Nephron (organoid): ENCODE measurements at regions not wholly inside any gene's neighbourhood (a gene's known extent, or its start where the extent isn't known, plus 50 kb on each side); places are given as distances from the start of the nearest gene placed in this dataset.

Experiments used
- H3K27ac Mint-ChIP-seq, 3 experiments: 2 replicates each; pipeline ENCODE4 v1.8.0; 2020; ENCODE audit warnings: mixed read lengths in 3 of 3, mild to moderate bottlenecking in 2 of 3, moderate library complexity in 1 of 3
- H3K27me3 Mint-ChIP-seq: 2 replicates; pipeline ENCODE4 v1.8.0; 2021; ENCODE audit warnings: low read depth, mild to moderate bottlenecking, moderate library complexity, mixed read lengths
- H3K36me3 Mint-ChIP-seq: 2 replicates; pipeline ENCODE4 v1.8.0; 2020; ENCODE audit warnings: low read depth, mixed read lengths
- H3K4me1 Mint-ChIP-seq: 2 replicates; pipeline ENCODE4 v1.8.0; 2020; ENCODE audit warnings: mixed read lengths
- H3K4me3 Mint-ChIP-seq, 3 experiments: 2 replicates each; pipeline ENCODE4 v1.8.0; 2020; ENCODE audit warnings: mild to moderate bottlenecking in 3 of 3, mixed read lengths in 3 of 3, moderate library complexity in 2 of 3
- H3K9me3 Mint-ChIP-seq: 2 replicates; pipeline ENCODE4 v1.8.0; 2020; ENCODE audit warnings: mixed read lengths
- TF ChIP-seq, protein P1 (sequence below), 3 experiments: fragments of 200-600 bp; sonication (generic); IDR thresholded peaks; one replicate each; pipeline ENCODE4 v1.5.0; 2021; ENCODE audit warnings: antibody characterized with exemption in 3 of 3; ENCODE audit not compliant: unreplicated experiment in 3 of 3

DNA sequence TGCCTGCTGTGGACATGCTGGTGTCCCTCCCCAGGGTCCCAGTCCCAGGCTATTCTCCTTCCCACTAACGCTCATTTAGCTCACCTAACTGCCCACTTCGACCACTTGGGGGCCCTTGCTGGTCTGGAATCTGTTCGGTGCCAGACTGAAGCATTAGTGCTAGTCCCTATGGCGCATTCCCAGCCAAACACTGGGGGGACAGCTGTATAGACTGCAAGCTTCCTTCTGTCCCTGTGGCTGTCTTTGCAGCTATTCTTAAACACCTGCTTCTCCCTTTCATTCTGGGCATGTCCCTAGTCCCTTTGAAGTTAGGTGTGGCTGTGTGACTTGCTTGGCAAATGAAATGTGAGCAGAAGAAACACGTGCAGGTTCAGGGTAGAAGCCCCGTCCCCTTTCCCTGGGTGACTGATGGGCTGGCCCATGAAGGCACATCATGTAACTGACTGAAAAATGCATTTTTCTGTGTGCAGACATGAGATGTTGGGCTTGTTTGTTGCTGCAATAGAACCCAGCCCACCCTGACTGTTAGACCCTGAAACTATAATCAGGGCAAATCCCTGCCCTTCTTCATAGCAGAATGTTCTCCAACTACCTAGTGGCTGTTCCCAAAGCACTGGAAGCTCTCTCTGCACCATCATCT, 134.4 kb downstream of the BARX1 start:
- TF ChIP-seq, protein P1, sequence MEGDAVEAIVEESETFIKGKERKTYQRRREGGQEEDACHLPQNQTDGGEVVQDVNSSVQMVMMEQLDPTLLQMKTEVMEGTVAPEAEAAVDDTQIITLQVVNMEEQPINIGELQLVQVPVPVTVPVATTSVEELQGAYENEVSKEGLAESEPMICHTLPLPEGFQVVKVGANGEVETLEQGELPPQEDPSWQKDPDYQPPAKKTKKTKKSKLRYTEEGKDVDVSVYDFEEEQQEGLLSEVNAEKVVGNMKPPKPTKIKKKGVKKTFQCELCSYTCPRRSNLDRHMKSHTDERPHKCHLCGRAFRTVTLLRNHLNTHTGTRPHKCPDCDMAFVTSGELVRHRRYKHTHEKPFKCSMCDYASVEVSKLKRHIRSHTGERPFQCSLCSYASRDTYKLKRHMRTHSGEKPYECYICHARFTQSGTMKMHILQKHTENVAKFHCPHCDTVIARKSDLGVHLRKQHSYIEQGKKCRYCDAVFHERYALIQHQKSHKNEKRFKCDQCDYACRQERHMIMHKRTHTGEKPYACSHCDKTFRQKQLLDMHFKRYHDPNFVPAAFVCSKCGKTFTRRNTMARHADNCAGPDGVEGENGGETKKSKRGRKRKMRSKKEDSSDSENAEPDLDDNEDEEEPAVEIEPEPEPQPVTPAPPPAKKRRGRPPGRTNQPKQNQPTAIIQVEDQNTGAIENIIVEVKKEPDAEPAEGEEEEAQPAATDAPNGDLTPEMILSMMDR (IDR thresholded peaks at IDR 0.05; ENCODE audit: unreplicated experiment in 3 of 3) = no peak
- Mint-ChIP-seq H3K27me3 (peaks cover 55% of the 10 kb centered on the region), H3K4me3 (no peak overlapping the region), H3K4me1 (peaks cover 6% of the 10 kb centered on the region), H3K9me3 (peaks cover 9% of the 10 kb centered on the region), H3K36me3 (no peaks in the 10 kb centered on the region), H3K27ac (no peak overlapping the region)

DNA sequence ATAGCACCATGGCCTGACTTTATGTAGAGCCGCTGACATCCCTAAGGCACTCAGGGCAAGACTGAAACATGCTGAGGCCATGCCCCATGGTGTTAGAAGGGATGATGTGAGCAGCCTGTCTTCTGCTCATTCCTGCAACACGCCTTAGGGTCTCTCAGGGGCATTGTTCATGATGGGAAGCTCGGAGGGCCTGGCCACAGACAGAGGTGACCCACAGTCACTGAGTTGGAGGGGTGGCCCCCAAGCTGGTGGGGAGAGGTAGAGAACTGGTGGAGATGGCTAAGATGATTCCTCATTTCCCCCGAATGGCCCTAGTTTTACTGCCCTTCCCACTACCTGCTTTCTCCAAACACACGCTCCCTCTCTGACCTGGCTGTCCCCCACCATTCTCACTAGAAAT, 135.2 kb downstream of the BARX1 start:
- Mint-ChIP-seq H3K4me1 (peaks cover 6% of the 10 kb centered on the region), H3K36me3 (no peaks in the 10 kb centered on the region), H3K4me3 (no peak overlapping the region), H3K9me3 (peaks cover 9% of the 10 kb centered on the region), H3K27ac (no peak overlapping the region), H3K27me3 (peaks cover 63% of the 10 kb centered on the region)
- TF ChIP-seq, protein P1 (IDR thresholded peaks at IDR 0.05; ENCODE audit: unreplicated experiment in 3 of 3) = no peak

DNA sequence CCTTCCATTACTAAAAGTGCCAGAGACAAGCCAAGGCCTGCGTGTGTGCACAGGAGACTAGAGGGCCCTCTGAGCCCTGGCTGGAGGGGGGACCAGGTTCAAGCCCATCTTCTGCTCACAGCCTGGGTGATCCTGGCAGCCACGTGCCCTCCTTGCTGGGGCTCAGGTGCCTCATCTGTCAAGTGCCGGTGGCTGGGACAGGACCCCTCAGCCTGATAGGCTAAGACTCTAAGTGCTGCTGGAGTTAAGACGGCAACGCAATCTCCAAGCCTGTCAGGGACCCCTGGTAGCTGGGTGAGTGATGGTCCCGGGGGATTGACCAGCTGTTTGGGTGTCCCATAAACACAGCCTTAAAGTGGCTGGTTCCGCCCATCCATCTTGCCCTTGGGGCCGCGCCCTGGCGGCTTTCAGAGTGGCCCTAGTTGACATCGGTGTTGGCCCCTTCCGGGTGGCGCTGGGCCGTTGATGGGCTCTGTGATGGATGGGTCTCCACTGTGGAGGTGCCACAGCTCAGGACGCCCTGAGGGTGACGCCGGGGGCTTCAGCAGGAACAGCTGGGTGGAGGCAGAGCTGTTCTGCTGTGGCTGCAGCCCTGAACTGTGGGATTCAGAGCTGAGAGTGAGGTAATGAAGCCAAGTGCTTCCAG, 136.2 kb downstream of the BARX1 start:
- Mint-ChIP-seq H3K9me3 (peaks cover 9% of the 10 kb centered on the region), H3K27me3 (peaks cover 72% of the 10 kb centered on the region), H3K36me3 (no peaks in the 10 kb centered on the region), H3K27ac (no peak overlapping the region), H3K4me1 (peaks cover 14% of the 10 kb centered on the region), H3K4me3 (no peak overlapping the region)
- TF ChIP-seq, protein P1 (IDR thresholded peaks at IDR 0.05; ENCODE audit: unreplicated experiment in 3 of 3) = no peak

DNA sequence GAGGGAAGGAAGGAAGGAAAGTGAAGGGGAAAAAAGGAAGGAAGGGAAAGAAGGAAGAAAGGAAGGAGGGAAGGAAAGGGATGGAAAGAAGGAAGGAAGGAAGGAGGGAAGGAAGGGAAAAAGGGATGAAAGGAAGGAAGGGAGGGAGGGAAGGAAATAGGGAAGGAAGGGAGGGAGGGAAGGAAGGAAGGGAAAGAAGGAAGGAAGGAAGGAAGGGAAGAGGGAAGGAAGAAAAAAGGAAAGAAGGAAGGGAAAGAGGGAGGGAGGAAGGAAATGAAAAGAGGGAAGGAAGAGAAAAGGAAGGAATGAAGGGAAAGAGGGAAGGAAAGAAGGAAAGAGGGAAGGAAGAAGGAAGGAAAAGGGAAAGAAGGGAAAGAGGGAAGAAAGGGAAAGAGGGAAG, 136.9 kb downstream of the BARX1 start:
- no peak overlapping the region for H3K4me3 Mint-ChIP-seq
- no peak overlapping the region for H3K27ac Mint-ChIP-seq
- TF ChIP-seq, protein P1 (IDR thresholded peaks at IDR 0.05; ENCODE audit: unreplicated experiment in 3 of 3) = no peak
- H3K36me3 Mint-ChIP-seq = no peaks in the 10 kb centered on the region
- peaks cover 78% of the 10 kb centered on the region for H3K27me3 Mint-ChIP-seq
- peaks cover 15% of the 10 kb centered on the region for H3K4me1 Mint-ChIP-seq
- H3K9me3 Mint-ChIP-seq = peaks cover 9% of the 10 kb centered on the region

DNA sequence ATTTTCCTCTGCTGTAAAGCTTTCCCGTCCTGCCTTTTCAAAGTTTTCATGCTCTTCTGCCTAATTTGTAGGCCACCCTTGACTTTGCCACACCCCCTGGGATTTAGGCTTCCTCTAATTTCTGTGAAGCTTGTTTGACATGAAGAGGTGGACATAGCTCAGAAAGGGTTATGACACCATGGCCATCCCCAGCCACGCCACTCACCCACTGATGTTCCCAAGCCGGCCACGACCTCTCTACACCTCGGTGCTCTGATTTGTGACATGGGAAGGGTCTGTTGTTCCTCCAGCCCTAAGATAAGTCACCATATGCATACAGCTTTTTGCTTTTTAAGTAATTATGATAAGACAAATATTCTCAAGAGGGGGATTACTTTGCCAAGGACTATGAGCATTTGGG, 139.5 kb downstream of the BARX1 start:
- no peak overlapping the region for H3K4me3 Mint-ChIP-seq
- TF ChIP-seq, protein P1 (IDR thresholded peaks at IDR 0.05; ENCODE audit: unreplicated experiment in 3 of 3) = no peak
- no peaks in the 10 kb centered on the region for H3K9me3 Mint-ChIP-seq
- H3K4me1 Mint-ChIP-seq = peaks cover 13% of the 10 kb centered on the region
- H3K27me3 Mint-ChIP-seq = peaks cover 58% of the 10 kb centered on the region
- H3K27ac Mint-ChIP-seq = no peak overlapping the region
- no peaks in the 10 kb centered on the region for H3K36me3 Mint-ChIP-seq

DNA sequence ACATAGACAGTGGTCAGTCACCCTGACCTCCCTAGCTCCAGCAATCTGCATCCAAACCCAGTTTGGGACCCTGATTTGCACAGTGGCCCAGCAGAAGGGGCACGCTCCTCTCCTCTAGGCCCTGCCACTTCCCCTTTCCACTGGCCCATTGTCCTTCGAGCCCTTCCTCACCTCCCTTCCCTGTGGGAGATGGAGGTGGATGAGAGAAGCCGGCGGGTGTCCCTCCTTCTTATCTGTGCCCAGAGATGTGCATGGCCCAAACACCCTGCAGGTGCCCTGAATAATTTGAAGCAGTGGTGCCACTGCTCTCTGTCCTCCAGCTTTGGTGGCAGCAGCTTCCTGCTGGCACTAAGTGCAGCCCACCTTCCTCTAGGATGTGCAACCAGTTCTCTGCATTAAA, 140.0 kb downstream of the BARX1 start:
- Mint-ChIP-seq H3K4me3 (no peak overlapping the region), H3K4me1 (peaks cover 9% of the 10 kb centered on the region), H3K27me3 (peaks cover 54% of the 10 kb centered on the region), H3K27ac (no peak overlapping the region), H3K36me3 (no peaks in the 10 kb centered on the region), H3K9me3 (no peaks in the 10 kb centered on the region)
- TF ChIP-seq, protein P1 (IDR thresholded peaks at IDR 0.05; ENCODE audit: unreplicated experiment in 3 of 3) = no peak
